Fibroblast of skin of scalp (primary cell): ENCODE measurements at regions not wholly inside any gene's neighbourhood (a gene's known extent, or its start where the extent isn't known, plus 50 kb on each side); places are given as distances from the start of the nearest gene placed in this dataset.
"Not testable (repeated sequence)": the region's sequence is repeated elsewhere in the genome, so short reads cannot be mapped to it uniquely, and the experiment has no call there.

ENCODE experiments used
- DNase-seq: peaks from one replicate; pipeline ENCODE4 v3.0.0-alpha.2; 2013

DNA sequence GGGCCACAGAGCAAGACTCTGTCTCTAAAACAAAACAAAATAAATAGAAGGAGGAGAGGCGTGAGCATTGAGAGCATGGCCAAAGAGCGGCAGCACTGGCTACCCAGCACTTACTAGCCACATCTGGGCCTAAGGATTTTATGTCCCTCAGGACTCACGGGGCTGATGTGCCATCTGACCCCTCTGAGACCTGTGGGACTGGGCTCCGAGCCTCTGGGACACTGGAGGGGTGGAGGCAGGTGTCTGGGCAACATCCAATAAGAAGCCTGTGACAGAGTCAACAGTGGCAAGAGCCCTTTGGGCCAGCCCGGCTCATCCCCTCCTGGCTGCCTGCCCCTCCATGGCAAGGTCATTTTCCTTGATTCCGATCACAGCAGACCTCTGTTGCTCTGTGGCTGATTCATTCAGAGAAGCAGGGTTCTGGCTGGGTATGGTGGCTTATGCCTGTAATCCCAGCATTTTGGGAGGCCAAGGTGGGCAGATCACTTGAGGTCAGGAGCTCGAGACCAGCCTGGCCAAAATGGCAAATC lies 60.7 kb downstream of the RRM2 start:
- no peak for DNase-seq

DNA sequence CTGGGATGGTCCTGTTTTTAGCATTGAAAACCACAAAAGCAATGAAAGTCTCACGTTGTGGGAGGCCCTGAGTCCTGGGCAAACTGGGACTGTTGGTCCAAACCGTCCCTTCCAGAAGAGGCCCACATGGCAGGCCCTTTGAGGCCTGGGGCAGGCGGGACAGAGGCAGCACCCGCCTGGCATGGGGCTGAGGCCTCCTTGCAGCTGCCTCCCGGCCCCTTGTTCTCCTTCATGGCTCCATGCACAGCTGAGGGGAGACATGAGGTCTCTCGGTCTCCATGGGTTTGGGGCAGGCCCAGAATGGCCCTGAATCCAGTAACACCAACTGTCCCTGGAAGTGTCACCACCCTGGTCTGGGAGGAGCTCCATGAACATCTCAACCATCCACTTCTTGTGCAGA lies 61.9 kb downstream of the RRM2 start:
- DNase-seq: no peak

DNA sequence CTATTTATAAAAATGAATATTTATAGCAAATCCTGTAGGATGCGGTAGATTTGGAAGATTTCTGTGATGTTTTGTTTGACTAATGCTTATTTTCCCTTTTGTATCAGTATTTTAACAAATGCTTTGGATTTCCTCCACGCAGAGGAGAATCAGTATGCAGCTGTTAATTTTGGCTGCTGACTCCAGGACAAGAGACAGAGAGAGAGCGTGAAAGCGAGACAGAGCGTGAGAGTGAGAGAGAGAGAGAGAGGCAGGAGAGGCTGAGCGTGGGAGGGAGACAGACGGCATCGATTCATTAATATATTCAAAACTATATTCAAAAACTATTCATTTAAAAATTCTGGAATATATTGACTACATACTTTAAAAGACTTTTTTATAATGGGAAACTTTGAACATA lies 62.5 kb downstream of the RRM2 start:
- DNase-seq: no peak

DNA sequence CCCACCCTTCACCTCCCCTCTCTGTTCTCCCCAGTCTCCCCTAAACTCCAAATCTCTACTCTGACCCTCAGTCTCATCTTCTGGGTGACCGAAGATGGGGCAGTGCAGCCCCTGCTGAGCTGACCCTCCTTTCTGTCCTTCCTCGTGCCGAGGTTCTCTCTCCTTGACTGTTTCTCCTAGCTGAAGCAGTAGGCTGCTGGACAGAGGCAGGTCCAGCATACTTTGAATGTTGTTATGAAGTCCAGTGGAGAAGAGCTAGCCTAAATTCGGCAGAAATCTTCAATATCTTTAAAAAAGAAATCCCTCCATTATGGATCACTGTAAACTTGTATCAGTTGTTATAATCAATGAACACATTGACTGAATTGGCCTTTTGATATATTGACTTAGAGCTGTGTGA lies 63.2 kb downstream of the RRM2 start:
- no peak for DNase-seq

DNA sequence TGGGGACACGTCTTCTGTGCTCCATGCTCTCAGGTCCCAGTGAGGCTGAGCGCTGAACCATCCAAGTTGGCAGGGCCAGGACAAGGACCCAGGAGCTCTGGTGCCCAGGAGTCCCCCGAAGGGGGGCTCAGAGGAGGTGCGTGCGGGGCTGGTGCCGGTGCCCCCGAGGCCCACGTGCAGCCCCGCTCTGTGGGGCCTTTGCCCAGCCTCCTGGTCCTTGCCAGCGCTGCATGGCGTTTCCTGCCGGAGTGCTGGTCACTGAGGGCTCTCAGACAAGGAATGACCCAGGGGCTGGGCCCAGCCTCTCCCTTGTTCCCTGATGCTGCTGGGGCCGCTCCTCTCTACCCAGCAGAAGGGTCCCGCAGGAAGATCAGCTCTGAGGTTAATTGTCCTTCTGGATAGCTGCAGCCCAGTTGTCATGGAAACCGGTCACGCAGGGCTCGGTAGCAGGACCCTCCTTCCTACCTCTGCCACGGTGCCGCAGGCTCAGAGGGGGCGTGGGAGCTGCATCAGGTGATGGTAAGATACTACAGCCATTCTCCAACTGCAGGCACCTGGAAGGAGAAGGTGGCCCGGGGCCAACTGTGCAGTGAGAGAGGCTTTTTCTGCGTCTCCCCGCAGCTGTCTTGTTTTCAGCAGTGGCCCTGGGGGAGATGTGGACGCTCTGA lies 64.5 kb downstream of the RRM2 start:
- DNase-seq: no peak

DNA sequence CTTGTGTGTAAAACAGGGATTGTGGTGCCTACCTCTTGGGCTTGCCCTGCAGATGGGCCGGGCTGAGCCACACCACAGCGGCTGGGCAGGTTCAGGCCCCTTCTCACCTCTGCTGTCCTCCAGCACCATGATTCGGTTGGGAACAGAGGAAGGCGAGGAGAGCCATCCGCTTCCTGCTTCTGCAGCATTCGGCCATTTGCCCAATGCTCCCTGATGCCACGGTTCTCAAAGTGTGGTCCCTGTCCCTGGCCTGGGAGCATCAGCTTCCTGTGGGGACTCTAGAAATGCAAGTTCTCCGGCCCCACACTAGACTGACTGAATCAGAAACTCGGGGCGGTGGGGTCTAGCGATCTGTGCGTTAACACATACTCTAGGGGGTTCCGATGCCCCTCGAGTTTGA lies 65.1 kb downstream of the RRM2 start:
- DNase-seq: no peak

DNA sequence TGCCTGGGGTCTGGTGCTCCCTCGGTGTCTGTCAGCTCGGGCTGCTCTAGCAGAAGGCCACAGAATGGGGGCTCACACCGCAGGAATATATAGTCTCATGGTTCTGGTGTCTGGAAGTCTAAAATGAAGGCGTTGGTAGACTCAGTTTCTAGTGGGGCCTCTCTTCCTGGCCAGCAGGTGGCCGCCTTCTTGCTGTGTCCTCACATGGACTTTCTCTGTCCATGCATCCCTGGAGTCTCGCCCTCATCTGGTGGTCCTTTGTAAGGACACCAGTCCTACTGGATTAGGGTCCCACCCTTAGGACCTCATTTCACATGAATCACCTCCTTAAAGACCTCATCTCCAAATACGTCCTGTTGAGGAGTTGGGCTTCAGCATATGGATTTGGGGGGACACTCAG lies 65.7 kb downstream of the RRM2 start:
- DNase-seq: peak; percentile 27

DNA sequence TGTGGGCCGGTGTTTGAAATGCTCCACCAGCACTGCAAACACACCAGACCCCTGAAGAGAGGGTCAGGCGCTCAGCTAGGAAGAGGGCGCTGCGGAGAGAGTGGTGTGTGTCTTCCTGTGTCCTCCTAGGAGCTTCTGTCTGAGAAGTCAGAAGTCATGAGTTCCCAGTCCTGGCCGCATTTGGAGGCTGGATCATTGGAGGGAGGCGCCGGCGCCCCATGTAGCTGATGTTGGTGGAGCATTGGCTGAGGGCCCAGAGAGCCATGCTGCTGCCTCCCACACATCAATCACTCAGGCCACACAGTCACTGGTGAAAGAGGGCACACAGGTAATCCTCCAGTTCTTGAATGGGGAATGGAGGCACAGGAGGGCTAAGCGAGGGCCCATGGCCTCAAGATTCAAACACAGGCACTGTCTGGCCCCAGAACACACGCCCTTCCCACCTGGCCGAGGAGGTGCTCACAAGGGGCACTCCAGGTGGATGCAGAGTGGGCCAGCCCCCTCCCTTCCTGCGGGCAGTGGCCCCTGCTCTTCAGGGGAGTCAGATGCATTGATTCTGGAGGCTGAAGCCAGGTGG lies 66.3 kb downstream of the RRM2 start:
- DNase-seq: no peak

DNA sequence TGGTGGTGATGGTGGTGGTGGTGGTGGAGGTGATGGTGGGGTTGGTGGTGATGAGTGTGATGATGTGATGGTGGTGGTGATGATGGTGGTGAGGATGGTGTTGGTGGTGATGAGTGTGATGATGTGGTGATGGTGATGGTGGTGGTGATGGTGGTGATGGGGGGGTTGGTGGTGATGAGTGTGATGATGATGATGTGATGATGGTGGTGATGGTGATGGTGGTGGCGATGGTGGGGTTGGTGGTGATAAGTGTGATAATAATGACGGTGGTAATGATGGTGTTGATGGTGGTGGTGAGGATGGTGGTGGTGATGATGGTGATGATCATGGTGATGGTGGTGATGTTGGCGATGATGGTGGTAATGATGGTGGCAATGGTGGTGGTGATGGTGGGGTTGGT lies 67.7 kb downstream of the RRM2 start:
- no peak for DNase-seq

DNA sequence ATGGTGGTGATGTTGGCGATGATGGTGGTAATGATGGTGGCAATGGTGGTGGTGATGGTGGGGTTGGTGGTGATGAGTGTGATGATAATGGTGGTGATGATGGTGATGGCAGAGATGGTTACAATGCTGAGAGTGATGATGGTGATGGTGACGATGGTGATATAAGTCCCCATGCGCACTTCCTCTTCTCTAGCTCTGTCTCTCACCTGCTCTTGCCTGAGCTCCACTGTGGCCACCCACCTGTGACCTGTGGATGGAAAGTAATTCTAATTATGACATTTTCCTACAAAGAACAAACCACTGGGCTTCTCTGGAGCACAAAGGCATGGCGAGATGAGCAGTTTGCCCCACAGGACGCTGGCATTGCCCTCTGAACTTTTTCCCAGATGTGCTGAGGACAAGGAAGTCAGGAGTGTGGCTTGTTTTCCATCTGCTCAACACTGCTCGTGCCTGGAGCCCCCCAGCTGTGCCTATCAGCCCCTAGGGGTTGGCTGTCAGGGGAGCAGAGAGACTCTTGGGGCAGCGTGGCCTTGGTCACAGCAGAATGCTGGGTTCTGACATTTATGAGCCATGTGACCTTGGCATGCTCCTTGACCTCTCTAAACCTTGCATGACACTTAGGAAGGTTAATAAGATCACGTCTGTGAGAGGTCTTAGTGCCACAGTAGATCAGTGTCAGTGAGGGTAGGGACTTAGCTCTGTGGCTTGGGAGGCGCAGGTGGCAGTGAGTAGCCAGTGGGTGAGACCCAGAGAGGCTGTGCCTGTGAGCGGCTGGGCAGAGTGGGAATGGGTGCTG lies 68.4 kb downstream of the RRM2 start:
- DNase-seq: no peak

DNA sequence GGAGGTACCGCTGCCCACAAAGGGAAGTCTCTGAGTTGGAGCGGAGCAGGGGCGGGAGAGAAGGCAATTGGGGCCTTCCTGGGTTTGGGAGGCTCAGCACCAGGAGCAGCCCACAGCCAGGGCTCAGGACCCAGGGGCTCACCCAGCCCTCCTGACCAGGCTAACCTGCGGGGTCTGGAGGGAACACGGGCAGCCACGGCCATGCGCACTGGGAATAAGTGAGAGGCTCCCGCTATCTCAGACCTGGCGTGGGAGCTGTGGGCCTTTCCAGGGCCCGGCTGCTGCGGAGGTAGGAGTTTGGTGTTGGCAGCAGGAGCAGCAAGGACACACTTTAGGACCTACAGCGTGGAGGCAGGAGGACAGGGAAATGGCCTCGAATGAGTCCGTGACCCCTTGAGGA lies 69.0 kb downstream of the RRM2 start:
- DNase-seq: no peak

DNA sequence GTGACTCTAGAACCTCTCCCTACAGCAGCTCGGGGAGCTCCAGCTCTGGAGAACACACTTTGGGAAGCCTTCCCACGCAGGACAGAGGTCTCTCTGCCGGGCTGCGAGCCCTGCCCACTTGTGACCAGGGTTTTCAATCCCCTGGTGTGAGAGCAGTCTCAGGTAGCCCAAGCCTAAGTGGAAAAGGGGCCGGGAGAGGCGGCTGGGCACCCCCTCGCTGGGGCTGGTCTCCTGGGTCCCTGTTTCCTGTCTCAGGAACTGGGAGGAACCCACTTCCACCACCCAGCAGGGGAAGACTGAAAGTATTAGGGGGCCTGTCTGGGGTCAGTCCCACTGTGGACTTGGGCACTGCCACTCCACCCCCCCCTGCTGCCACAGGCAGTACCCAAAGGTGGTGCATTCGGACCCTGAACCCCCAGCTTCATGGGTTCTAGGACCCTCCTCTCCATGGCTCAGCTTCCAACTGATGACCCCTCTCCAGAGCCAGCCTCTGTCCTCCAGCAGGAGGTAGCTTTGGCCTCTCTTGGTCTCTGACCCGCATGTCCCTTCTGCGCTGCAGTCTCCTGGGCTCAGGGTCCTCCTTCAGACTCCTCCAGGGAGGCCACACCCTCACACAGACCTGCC lies 70.0 kb downstream of the RRM2 start:
- DNase-seq: no peak

DNA sequence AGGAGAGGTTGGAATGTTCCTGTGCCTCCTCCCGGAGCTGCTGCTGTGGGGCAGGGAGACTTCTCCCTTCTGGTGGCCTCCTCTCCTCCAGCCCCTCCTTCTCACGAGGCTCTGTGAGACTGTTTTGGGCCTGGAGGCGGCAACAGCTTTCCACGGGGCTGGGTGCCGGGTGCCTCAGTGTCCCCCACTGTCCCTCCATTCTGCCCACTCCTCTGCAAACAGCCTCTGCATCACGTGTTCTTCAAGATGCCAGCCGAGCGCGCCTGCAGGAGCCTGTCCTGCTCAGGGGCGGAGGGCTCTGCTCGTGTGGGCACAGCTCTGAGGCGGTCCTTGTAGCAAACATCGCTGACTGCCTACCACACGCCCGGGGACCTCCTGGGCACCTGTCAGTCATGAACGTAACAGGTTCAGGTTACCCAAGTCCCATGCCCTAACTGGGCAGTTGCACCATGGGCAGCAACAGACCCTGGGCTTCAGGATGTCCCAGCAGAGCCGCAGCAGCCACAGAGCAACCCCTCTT lies 70.8 kb downstream of the RRM2 start:
- no peak for DNase-seq

DNA sequence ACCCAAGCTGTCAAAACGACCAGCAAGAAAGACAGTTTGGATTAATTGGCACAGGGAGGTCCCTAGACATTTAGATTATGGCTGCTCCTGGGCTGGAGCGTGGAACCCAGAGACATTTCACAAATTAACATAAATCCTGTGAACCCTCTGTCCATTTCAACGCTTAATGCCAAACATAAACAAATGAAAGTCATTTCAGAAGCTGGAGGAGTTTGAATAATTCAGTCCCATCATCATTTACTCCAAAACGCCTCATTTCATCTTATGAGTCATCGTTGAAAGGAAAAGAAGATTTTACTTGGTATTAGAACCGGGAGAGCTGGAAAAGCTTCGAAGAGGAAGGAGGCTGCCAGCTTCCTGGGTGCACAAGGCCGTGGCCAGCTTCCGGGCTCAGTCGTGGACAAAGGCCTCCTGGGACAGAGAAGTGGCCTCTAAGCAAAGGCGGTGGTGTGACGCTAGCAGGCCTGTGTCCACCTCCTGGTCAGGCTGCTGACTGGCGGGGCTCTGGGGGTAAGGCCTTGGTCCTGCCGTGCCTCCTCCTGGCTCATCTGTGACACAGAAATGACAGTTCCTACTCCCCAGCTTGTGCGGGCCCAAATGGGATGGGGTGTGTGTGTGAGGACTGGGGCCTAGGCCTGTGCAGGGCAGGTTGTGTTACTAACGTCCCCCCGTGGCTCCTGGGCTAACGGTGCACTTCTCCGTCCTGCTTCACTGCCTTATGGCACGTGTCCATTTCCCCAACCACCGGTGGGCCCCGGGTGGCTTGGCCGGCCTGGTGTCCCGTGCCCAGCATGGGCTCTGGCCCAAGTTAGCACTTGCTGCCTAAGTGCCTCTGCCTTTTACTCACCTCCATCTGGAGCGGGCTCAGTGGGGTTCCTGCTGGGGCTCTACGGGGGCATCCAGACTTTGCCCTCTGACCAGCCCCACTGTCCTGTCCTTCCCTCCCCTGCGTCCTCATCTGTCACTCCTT lies 71.6 kb downstream of the RRM2 start:
- DNase-seq: peak; percentile 9

DNA sequence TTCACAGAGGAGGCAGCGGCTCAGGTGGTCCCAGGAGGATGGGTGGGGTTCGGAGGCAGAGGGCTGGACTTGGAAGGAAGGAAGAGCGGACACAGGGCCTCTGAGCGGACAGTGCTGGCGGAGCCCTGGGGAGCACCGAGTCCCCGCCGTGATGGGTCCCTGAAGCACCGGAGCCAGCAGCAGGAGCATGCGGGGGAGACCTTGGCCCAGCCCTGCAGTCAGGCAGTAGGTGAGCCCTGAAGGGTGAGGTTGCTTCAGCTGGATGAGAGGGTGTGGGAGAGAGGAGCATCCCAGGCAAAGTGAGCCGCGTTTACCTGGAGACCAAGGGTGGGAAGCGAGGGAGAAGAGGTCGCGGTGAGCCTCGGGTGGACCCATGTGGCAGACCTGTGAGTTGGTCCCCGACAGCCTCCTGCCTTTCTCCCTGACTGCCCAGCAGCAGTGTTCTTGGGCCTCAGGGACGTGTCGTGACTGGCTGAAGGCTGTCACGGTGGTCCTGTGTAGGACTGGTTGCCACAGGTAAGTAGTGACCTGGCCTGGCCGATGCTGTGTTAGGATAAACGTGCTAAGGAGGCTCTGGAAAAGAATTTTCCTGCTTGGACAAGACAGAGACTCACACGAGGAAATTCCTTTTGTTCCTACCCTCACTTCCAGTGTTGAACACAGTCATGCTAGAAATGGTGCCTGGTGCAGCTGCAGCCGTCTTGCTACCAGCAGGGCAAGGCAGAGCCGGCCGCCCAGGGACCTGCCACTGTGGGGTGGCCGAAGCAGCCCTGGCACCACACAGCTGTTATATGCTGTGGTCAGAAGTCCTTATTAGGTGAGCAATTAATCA lies 73.0 kb downstream of the RRM2 start:
- DNase-seq: no peak

DNA sequence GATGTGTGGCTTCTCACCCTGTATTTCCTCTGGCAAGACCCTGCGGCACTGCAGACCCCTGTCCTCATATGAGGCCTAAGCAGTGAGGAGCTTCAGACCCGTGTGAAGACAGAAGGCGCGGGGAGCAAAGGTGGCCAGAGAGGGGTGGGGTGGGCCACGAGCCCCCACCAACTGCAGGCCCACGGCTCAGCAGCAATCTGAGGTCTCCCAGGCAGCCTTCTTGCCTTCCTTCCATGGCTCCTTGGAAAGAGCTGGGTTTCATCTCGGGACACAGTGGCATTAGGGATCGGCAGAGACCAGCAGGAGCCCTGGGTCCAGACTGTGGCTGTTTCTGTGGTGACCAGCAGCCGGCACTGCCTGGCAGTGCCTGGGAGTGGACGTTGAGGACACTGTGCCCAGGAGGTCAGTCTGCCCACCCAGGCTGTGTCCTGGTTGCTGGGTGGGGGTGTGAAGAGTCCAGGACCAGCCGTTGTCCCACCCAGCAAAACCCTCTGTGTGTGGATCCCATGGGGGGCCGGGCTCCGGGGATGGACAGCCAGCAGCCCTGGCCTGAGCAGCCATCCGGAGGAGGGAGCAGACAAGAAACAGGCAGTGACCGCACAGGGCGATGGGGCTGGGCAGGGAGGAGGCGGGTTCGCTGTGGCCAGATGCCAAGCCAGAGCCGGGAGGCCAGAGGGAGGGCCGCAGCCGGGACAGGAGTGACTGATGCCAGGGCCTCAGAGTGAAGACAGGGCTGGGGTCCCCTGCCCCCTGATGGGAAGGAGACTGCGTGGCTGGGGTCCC lies 73.8 kb downstream of the RRM2 start:
- no peak for DNase-seq

DNA sequence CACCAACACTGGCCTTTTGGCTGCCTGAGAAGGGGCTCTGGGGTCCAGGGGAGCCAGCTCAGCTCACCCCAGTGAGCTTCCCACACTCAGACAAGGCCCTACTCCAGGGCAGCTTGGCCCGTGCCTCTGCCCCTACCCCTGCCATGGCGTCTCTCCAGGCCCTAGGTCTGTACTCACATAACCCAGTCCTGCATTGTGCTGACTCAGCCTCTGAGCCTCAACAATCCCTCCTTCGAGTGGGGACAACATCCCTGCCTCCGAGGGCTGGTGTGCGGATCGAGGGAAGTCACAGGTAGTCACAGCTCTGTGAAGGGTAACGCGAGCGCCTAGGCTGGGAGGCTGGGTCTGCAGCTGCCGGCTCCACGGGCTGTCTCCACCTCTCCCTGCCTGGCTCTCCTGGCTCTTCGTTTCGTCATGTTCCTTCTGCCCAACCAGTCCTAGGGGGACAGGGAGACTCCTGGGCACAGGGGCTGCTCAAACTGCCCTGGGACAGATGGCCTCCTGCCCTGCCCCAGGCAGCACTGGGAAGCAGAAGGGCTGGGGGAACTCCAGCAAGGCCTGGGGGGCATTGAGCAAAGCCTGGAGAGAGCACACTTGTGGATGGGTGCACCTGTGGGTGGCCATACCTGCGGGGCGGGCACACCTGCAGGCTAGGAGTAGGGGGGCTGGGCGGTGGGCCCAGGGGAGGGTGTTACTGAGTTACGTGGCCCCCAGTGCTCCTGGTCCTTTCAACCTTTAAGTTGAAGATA lies 74.6 kb downstream of the RRM2 start:
- DNase-seq: no peak

DNA sequence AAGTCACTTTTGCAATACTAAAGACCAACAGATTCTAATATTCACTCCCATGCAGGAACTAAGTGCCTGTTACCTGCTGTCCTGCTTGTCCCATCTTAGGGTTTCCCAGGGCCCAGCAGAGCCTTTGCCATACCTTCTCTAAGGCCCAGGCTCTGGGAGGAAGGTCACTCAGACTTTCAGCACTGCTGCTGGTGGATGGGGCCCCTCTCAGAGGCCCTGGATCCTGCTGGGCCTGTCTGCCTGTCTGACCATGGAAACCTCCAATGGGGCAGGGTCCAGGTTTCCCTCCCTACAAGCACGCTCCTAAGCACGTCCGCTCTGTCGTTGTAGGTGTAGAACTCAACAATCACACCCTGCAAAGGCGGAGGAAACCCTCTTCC lies 75.1 kb downstream of the RRM2 start:
- no peak for DNase-seq

DNA sequence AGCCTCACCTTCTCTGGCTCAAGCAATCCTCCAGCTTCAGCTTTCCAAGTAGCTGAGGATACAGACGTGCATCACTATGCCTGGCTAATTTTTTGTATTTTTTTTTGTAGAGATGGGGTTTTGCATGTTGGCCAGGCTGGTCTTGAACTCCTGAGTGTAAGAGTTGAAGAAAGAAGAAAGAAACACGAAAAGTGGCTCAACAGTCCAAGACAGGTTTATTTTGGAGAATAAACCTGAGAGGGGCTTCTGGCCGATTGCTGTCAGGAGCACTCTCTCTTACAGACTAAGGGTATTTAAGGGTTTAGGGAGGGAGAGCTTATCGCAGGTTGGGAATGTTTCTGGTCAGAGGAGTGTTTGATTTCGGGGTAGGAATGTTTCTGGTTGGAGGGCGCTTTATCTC lies 75.9 kb downstream of the RRM2 start:
- not testable (repeated sequence) for DNase-seq
